ENCODE measurements at regions not wholly inside any gene's neighbourhood (a gene's known extent, or its start where the extent isn't known, plus 50 kb on each side); places are given as distances from the start of the nearest gene placed in this dataset.
"Not testable (repeated sequence)": the region's sequence is repeated elsewhere in the genome, so short reads cannot be mapped to it uniquely, and the experiment has no call there.

DNA sequence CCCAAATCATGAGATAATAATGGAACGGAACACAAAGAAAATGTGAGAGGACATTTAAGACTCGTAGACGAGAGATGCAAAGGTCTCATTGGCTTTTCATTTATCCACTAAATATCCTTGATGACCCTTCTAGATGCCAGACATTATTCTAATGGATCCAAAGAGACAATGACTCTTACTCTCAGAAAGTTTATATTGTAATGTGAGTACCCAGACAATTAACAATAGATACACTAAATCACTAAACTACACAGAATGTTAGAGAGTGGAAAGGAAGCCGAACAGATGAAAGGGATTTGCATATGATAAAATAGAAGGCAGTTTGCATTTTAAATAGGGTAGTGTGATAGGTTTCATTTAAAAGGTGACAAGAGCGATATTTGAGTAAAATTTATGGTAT lies 973.3 kb downstream of the TAF11L14 start:
- no peak for DNase-seq

DNA sequence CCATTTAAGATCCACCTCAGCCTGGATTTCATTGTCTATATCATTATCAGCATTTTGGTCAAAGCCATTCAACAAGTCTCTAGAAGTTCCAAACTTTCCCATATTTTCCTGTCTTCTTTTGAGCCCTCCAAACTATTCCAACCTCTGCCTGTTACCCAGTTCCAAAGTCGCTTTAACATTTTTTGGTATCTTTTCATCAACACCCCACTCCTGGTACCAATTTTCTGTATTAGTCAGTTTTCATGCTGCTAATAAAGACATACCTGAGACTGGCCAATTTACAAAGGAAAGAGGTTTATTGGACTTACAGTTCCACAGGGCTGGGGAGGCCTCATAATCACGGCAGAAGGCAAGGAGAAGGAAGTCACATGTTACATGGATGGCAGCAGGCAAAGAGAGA lies 982.9 kb downstream of the TAF11L14 start:
- not testable (repeated sequence) for DNase-seq

DNA sequence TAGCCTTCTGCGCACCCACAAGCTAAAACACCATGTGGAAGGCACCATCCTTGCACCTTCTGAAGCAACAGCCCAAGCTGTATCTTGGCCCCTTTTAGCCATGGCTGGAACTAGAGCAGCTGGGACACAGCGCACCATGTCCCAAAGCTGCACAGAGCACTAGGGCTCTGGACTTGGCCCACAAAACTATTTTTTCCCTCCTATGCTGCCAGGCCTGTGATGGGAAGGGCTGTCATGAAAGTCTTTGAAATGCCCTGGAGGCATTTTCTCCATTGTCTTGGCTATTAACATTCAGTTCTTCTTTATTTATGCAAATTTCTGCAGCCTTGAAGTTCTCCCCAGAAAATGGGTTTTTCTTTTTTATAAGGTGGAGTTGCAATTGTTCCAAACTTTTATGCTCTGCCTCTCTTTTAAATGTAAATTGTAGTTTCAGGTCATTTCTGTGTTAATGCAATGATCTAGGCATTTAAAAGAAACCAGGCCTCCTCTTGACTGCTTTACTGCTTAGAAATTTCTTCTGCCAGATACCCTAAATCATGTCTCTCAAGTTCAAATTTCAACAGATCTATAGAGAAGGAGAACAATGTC lies 996.3 kb downstream of the TAF11L14 start:
- no peak for DNase-seq

DNA sequence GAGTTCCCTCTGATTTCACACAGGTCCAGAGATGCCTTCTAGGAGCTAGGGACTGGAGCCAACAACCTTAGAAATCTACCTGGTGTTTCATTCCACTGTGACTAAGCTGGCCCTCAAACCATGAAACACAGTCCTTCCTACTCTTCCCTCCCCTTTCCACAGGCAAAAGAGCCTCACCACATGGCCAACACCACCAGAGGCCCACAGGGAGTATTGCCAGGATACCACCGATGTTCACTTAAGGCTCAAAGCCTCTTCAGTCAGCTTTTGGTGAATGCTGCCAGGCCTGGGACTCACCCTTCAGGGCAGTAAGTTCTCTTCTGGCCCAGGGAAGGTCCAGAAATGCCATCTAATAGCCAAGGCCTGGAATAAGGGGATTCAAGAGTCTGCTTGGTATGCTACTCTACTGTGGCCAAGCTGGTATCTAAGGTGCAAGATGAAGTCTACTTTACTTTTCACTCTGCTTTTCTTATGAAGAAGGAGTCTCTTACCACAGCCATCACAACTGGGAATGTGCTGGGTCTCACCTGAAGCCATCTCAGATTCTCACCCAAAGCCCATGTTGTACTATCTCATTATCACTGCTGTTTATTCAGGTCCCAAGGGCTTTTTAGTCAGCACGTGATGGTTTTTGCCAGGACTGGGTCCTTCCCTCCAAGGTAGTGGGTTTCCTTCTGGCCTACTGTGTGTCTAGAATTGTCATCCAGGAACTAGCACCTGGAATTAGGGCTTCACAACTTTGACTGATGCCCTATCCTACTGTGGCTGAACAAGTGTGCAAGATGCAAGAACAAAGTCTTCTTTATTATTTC lies 1018.4 kb downstream of the TAF11L14 start:
- no peak for DNase-seq

- DNase-seq, result no peak
These were observed 1019.0 kb downstream of the TAF11L14 start for GRCh38 chr5:18653216-18653752.

DNA sequence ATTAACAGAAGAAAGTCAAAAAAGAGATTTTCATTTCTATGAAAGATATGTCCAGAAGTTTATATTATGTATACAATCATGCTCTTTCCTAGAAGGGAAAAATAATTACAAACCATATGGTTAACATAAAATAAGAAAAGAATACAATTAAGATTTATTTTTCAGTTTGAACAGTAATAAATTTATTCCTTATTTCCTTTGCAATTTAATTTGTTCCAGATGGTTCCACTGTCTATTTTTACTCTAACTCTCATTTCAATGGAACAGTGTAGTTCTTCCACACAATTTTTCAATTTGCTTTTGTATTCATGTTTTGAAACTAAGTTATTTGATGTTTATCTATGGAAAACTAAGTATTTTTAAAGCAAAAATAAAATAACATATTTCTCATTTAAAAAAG lies 1026.3 kb downstream of the TAF11L14 start:
- DNase-seq, result no peak

GRCh38 chr5:18662231-18662630 lies 1028.0 kb downstream of the TAF11L14 start:
- no peak for DNase-seq

DNA sequence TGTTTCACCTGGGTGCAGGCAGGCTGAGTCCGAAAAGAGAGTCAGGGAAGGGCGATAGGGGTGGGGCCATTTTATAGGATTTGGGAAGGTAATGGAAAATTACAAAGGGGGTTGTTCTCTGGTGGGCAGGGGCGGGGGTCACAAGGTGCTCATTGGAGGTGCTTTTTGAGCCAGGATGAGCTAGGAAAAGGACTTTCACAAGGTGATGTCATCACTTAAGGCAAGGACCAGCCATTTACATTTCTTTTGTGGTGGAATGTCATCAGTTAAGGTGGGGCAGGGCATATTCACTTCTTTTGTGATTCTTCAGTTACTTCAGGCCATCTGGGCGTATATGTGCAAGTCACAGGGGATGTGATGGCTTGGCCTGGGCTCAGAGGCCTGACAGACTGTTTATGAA lies 1040.0 kb downstream of the TAF11L14 start:
- not testable (repeated sequence) for DNase-seq

DNA sequence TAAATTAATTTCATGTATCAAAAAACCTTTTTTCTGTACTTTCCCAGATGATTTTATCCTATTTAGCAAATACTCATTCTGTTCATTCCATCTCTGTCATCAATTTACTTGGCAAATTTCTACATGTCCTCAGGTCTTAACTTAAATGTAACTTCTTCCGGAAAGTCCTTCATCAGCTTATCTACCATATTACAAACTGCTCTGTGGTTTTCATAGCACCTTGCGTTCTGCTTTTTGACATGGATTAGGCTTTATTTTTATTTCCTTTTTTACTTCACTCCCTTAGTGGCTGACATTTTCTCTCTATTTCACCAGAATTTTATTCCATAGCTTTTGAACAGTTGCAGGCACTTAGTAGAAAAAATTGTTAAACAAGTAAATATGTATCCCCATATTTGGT lies 1040.8 kb downstream of the TAF11L14 start:
- DNase-seq, result no peak

DNA sequence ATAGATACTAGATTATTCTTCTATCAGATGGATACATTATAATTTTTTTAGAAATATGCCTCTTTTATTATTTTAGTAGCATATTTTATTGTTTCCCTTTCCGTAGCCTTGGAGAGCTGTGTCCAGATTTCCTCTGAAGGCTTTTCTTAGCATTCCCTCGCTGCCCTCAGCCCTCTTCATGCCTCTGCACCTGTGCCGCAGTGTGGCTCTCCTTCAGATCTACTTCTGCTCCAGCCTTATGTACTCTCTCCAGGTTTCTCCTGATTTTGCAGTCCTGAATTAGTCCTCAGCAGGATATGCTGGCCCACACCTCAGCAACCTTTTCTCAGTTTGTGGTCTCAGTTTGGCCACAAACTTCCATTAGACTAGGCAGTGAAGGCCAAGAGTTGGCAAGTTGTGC lies 1052.0 kb downstream of the TAF11L14 start:
- no peak for DNase-seq

DNA sequence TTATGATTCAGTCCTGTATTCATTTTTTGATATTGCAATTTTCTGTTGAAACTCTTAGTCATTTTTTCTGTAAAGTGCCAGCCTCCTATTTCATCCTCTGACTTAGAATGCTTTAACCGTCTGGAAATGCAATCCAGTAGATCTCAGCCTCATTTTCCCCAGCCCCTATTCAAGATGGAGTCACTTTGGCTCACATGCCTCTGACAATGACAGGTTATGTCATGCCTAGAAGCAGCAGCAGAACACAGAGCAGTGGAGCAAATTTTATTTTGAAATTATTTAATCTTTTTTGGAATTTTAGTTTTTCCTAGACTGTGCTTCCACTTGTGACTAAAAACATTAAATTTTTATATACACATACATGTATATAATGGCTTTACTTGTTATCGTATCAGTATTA lies 1053.2 kb downstream of the TAF11L14 start:
- DNase-seq, result no peak

- no peak for DNase-seq
These were observed 1065.4 kb downstream of the TAF11L14 start for GRCh38 chr5:18699681-18700080.

DNA sequence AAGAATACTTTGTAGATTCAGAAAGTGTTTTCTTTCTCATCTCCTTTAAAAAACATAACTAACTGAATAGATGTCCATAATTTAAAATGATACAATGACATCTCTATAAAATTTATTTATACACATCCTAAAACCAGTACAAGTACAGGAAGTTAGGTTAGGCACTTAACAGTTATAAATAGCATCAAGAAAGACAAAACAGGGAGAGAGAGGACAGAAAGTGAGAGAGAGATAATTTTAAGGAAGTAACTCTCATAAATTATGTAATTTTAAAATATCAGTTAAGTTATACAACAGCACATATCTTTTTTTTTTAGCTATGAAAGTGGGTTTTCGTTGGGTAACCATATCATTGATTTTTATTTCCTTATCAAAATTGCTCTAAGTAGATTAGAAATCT lies 1068.6 kb downstream of the TAF11L14 start:
- no peak for DNase-seq

- DNase-seq, result no peak
These were observed 1078.8 kb downstream of the TAF11L14 start for GRCh38 chr5:18712936-18713485.

DNA sequence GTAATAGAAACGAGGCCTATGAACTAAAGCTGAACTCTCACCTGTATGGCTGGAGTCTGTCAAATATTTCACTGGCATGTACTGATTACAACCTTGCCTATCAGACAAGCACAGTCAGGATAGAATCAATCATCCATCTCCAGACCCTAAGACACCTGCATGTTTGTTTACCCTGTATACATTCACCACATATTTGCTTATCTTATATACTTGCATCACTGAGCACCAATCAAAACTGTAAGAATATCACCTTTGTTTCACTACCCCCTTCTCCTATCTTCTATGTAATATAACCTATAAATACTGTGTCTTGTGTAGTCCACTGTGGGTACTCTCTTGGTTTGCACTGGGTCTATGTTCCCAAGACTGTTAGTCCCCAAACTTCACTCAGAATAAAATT lies 1085.7 kb downstream of the TAF11L14 start:
- DNase-seq, result no peak

DNA sequence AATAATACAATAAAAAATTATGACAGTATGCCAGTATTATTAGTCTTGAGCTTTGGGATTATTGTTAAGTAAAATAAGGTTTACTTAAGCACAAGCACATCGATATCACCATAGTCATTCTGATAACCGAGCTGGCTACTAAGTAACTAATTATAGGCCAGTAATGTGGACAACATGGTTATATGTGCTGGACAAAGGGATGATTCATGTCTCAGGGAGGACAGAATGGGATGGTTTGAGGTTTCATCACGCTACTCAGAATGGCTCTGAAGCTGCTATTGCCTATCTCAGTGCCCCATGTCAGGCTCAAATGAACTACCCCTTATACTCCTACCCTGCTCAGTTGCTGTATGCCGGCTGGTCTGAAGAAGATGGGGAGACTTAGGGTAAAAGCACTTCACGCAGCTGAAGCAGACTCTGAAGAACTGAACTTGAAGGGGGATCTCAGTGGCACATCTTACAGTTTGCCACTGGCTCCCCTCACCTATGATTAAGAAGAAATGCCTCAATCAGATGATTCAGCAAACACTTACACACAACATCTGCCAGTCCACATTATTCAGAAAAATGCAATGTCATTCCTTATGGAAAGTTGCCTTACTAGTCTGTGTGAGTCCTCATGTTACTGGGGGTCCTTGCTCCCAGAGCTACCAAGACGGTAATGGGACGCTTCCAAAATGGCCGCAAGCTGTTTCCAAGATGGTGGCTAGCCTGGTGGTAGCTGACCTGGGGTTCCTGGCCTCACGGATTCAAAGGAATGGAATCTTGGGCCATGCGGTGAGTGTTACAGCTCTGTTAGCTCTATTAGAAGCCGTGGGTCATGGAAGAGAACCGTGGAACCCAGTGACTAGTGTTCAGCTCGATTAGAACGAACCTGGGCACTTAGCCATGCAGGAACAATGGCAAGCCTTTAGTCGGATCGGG lies 1098.6 kb downstream of the TAF11L14 start:
- DNase-seq, result no peak

DNA sequence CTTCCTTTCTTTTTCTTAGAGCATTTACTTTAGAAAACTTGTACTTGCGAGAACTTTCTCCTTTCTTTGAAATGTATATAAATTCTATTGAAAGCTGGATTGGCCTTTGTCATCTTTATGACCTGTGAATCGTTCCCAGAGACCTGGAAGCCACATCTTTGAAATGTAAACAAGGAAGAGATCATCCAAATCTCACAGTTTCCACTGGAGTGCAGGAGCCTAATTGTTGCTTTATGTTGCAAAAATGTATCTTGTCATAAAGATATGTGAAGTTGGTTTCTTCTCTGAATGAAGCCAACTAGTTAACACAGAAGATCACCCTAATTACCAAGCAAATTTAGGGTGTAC lies 1101.8 kb downstream of the TAF11L14 start:
- DNase-seq, result no peak

- DNase-seq, result not testable (repeated sequence)
These were observed 1102.5 kb downstream of the TAF11L14 start for GRCh38 chr5:18736736-18737135.

- no peak for DNase-seq
These were observed 1106.0 kb downstream of the TAF11L14 start for GRCh38 chr5:18740301-18740700.

- no peak for DNase-seq
These were observed 1108.6 kb downstream of the TAF11L14 start for GRCh38 chr5:18742830-18743229.

DNA sequence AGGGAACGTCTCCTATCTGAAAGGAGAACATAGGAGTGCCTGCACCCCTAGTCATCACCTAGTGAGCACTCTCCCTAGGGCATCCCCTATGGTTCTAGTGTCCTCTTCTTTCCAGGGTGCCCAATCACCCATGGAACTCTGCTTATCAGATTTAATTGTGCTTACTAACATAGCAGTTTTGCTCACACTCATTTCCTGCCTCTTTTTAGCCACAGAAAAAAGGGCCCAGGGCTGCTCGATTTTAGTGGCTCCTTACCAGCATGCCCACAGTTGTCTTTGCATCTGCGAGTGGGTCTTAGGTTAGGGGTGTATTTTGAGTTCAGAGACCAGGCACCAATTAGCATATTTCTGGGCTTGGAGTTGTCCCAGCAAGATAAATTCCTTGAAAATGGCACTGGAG lies 1110.2 kb downstream of the TAF11L14 start:
- no peak for DNase-seq

DNA sequence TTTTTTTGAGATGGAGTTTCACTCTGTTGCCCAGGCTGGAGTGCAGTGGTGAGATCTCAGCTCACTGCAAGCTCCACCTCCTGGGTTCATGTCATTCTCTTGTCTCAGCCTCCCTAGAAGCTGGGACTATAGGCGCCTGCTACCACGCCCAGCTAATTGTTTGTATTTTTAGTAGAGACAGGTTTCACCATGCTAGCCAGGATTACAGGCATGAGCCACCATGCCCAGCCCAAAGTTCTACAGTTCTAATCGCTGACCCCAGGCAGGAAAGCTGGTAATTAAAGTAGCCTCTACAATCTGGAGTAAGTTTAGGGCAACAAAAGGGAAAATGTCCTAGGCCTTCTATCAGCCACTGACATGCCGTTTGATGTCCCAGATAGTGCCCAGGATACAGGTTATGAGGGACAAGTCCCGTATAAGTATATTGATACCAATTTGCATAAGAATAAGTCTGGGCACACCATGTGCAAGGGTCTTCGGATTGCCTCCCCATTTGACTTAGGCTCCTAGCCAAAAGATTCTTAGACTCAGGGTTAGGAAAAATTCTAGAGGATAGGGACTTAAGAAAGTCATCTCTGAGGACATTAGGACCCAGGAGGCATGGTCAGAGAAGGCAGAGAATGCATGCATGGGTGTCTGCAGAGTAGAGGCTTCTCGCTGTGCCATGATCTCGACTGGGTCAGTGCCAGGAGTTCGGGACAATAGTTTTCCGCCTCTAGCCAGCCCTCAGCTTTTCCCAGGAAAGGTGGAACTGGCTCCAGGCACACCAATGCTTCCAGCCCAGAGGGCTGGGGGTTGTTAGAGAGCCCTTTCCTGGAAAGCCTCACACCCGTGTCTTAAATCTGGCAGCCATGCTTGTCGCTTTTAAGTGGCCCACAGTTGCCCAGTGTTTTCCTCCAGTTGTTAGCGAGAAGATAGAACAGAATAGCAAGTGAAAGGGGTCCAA lies 1111.1 kb downstream of the TAF11L14 start:
- peak; percentile 42 for DNase-seq

Data from NCI-H2029 (cell line).